DOHH2 (cell line): ENCODE measurements at regions not wholly inside any gene's neighbourhood (a gene's known extent, or its start where the extent isn't known, plus 50 kb on each side); places are given as distances from the start of the nearest gene placed in this dataset.

Source experiments
- CTCF ChIP-seq: fragments of 200-600 bp; sonication (generic); IDR thresholded peaks from one replicate; pipeline ENCODE4 v1.5.1; 2014; ENCODE audit warnings: antibody characterized with exemption, mild to moderate bottlenecking, low read depth, low read length; ENCODE audit not compliant: poor library complexity, severe bottlenecking
- EZH2phosphoT487 ChIP-seq: fragments of 200-600 bp; sonication (generic); IDR thresholded peaks from 2 replicates; pipeline ENCODE4 v1.6.1; 2017; ENCODE audit warnings: borderline replicate concordance, mild to moderate bottlenecking, antibody characterized with exemption, low read length, moderate library complexity, mixed read lengths

DNA sequence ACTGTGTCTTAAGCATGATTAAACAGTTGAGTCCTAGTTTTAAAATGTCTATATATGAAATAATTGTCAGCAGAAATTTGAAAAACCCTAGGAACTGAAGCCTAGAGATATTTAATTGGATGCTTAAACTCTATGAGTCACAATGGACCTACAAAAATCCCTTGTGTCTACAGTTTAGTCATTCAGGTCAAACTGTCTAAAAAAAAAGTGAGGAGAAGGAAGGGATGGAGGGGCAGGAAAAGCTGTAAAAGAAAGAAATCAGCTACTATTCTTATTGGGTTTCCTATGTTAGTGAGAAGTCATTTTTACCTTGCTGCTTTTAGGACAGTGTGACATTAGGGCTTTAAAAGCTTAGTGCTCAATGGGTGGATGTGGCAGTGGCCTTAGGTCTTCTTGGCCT, 406.1 kb upstream of the FZD8 start:
- TF ChIP-seq CTCF (no peak), EZH2phosphoT487 (no peak)
